ENCODE measurements at regions not wholly inside any gene's neighbourhood (a gene's known extent, or its start where the extent isn't known, plus 50 kb on each side); places are given as distances from the start of the nearest gene placed in this dataset.

GRCh38 chr12:94845110-94845509, 158.4 kb downstream of the NDUFA12 start:
- TF ChIP-seq RAD21 (IDR thresholded peaks at IDR 0.05; ENCODE audit: low read depth) (no peak), ZBTB7A (IDR thresholded peaks at IDR 0.05; ENCODE audit: low read depth) (no peak), EGR1 (IDR thresholded peaks at IDR 0.05) (no peak), TCF12 (IDR thresholded peaks at IDR 0.05; ENCODE audit: low read depth) (no peak), CEBPB (IDR thresholded peaks at IDR 0.05) (no peak)

- TF ChIP-seq TEAD4 (IDR thresholded peaks at IDR 0.05) (no peak), NFIC (IDR thresholded peaks at IDR 0.05) (no peak)
Measured at GRCh38 chr12:94844452-94844851, 159.0 kb downstream of the NDUFA12 start.

GRCh38 chr12:94841904-94842610, 161.4 kb downstream of the NDUFA12 start:
- TF ChIP-seq USF1 (IDR thresholded peaks at IDR 0.05) (no peak), TAF1 (IDR thresholded peaks at IDR 0.05; ENCODE audit: low read depth) (no peak), CEBPB (IDR thresholded peaks at IDR 0.05) (no peak), TCF12 (IDR thresholded peaks at IDR 0.05; ENCODE audit: low read depth) (no peak)

- no peak for TF ChIP-seq FOXM1 (IDR thresholded peaks at IDR 0.05; ENCODE audit: borderline replicate concordance, low read depth)
- no peak for TF ChIP-seq NFIC (IDR thresholded peaks at IDR 0.05)
- no peak for TF ChIP-seq MAX (IDR thresholded peaks at IDR 0.05)
- TF ChIP-seq REST (IDR thresholded peaks at IDR 0.05; ENCODE audit: low read depth), result no peak
- no peak for TF ChIP-seq EGR1 (IDR thresholded peaks at IDR 0.05)
- TF ChIP-seq CEBPB (IDR thresholded peaks at IDR 0.05), result no peak
- TF ChIP-seq YY1 (IDR thresholded peaks at IDR 0.05; ENCODE audit: low read depth), result no peak
- TF ChIP-seq EP300 (IDR thresholded peaks at IDR 0.05; ENCODE audit: borderline replicate concordance), result no peak
- TF ChIP-seq CREB1 (IDR thresholded peaks at IDR 0.05; ENCODE audit: low read depth), result no peak
- TF ChIP-seq RAD21 (IDR thresholded peaks at IDR 0.05; ENCODE audit: low read depth), result no peak
- no peak for TF ChIP-seq TCF12 (IDR thresholded peaks at IDR 0.05; ENCODE audit: low read depth)
- no peak for TF ChIP-seq TEAD4 (IDR thresholded peaks at IDR 0.05)
- TF ChIP-seq TAF1 (IDR thresholded peaks at IDR 0.05; ENCODE audit: low read depth), result no peak
- TF ChIP-seq USF1 (IDR thresholded peaks at IDR 0.05), result no peak
- TF ChIP-seq ZBTB7A (IDR thresholded peaks at IDR 0.05; ENCODE audit: low read depth), result no peak
Measured at GRCh38 chr12:94841177-94841576, 162.3 kb downstream of the NDUFA12 start.

- TF ChIP-seq EP300 (IDR thresholded peaks at IDR 0.05; ENCODE audit: borderline replicate concordance), result no peak
- no peak for TF ChIP-seq EGR1 (IDR thresholded peaks at IDR 0.05)
- no peak for TF ChIP-seq NFIC (IDR thresholded peaks at IDR 0.05)
- no peak for TF ChIP-seq CREB1 (IDR thresholded peaks at IDR 0.05; ENCODE audit: low read depth)
- no peak for TF ChIP-seq RAD21 (IDR thresholded peaks at IDR 0.05; ENCODE audit: low read depth)
- TF ChIP-seq TAF1 (IDR thresholded peaks at IDR 0.05; ENCODE audit: low read depth), result no peak
- TF ChIP-seq USF1 (IDR thresholded peaks at IDR 0.05), result no peak
- no peak for TF ChIP-seq CEBPB (IDR thresholded peaks at IDR 0.05)
- TF ChIP-seq TCF12 (IDR thresholded peaks at IDR 0.05; ENCODE audit: low read depth), result no peak
- TF ChIP-seq FOXM1 (IDR thresholded peaks at IDR 0.05; ENCODE audit: borderline replicate concordance, low read depth), result no peak
- no peak for TF ChIP-seq MAX (IDR thresholded peaks at IDR 0.05)
- TF ChIP-seq TEAD4 (IDR thresholded peaks at IDR 0.05), result no peak
- TF ChIP-seq YY1 (IDR thresholded peaks at IDR 0.05; ENCODE audit: low read depth), result no peak
- TF ChIP-seq ZBTB7A (IDR thresholded peaks at IDR 0.05; ENCODE audit: low read depth), result no peak
Measured at GRCh38 chr12:94839347-94839746, 164.2 kb downstream of the NDUFA12 start.

GRCh38 chr12:94836952-94837670, 166.4 kb downstream of the NDUFA12 start:
- peak; percentile 85 for TF ChIP-seq CEBPB (IDR thresholded peaks at IDR 0.05)

- TF ChIP-seq FOXM1 (IDR thresholded peaks at IDR 0.05; ENCODE audit: borderline replicate concordance, low read depth), result no peak
- TF ChIP-seq ZBTB7A (IDR thresholded peaks at IDR 0.05; ENCODE audit: low read depth), result no peak
- no peak for TF ChIP-seq EGR1 (IDR thresholded peaks at IDR 0.05)
- TF ChIP-seq TCF12 (IDR thresholded peaks at IDR 0.05; ENCODE audit: low read depth), result no peak
- TF ChIP-seq USF1 (IDR thresholded peaks at IDR 0.05), result no peak
- no peak for TF ChIP-seq NFIC (IDR thresholded peaks at IDR 0.05)
- TF ChIP-seq YY1 (IDR thresholded peaks at IDR 0.05; ENCODE audit: low read depth), result no peak
- no peak for TF ChIP-seq REST (IDR thresholded peaks at IDR 0.05; ENCODE audit: low read depth)
- no peak for TF ChIP-seq TEAD4 (IDR thresholded peaks at IDR 0.05)
- no peak for TF ChIP-seq EP300 (IDR thresholded peaks at IDR 0.05; ENCODE audit: borderline replicate concordance)
- no peak for TF ChIP-seq CREB1 (IDR thresholded peaks at IDR 0.05; ENCODE audit: low read depth)
Measured at GRCh38 chr12:94834036-94834625, 169.4 kb downstream of the NDUFA12 start.

All from Ishikawa (cell line).